Eye (tissue), 1 donor: ENCODE measurements at regions not wholly inside any gene's neighbourhood (a gene's known extent, or its start where the extent isn't known, plus 50 kb on each side); places are given as distances from the start of the nearest gene placed in this dataset.
A peak's percentile ranks its signal among the peaks of the same experiment; 100 is the strongest.

ENCODE experiments used
- DNase-seq: peaks from one replicate; pipeline ENCODE4 v3.0.0-alpha.2; 2015

GRCh38 chr22:48954781-48955311 lies 872.8 kb downstream of the BRD1 start:
- DNase-seq = peak; percentile 35

- DNase-seq = no peak
Measured at GRCh38 chr22:48953830-48954229, 873.8 kb downstream of the BRD1 start.

- DNase-seq = no peak
Measured at GRCh38 chr22:48953103-48953720, 874.5 kb downstream of the BRD1 start.

GRCh38 chr22:48952256-48953102 lies 875.2 kb downstream of the BRD1 start:
- DNase-seq = no peak

GRCh38 chr22:48951836-48952235 lies 875.8 kb downstream of the BRD1 start:
- DNase-seq = no peak

- DNase-seq = peak; percentile 30
Measured at GRCh38 chr22:48950151-48950915, 877.3 kb downstream of the BRD1 start.

- no peak for DNase-seq
Measured at GRCh38 chr22:48949375-48950149, 878.1 kb downstream of the BRD1 start.

GRCh38 chr22:48948575-48949170 lies 879.0 kb downstream of the BRD1 start:
- DNase-seq = no peak

GRCh38 chr22:48947636-48948035 lies 880.0 kb downstream of the BRD1 start:
- no peak for DNase-seq

GRCh38 chr22:48945621-48946458 lies 881.8 kb downstream of the BRD1 start:
- no peak for DNase-seq

GRCh38 chr22:48944751-48945620 lies 882.7 kb downstream of the BRD1 start:
- no peak for DNase-seq

- DNase-seq = no peak
Measured at GRCh38 chr22:48944433-48944750, 883.3 kb downstream of the BRD1 start.

- DNase-seq = no peak
Measured at GRCh38 chr22:48943567-48944432, 883.9 kb downstream of the BRD1 start.

GRCh38 chr22:48942698-48943566 lies 884.7 kb downstream of the BRD1 start:
- DNase-seq = no peak

GRCh38 chr22:48941903-48942575 lies 885.6 kb downstream of the BRD1 start:
- DNase-seq = no peak

GRCh38 chr22:48941033-48941902 lies 886.4 kb downstream of the BRD1 start:
- DNase-seq = no peak
